Trophoblast cell (in vitro differentiated cells and primary cell): ENCODE measurements at regions not wholly inside any gene's neighbourhood (a gene's known extent, or its start where the extent isn't known, plus 50 kb on each side); places are given as distances from the start of the nearest gene placed in this dataset.

ENCODE experiments used
- DNase-seq, 2 donors: peaks; one replicate each; pipeline ENCODE4 v3.0.0-alpha.2; 2016
- H2AFZ ChIP-seq: 2 replicates; pipeline ENCODE4 v1.6.1; 2013; ENCODE audit warnings: low read length, moderate library complexity, mild to moderate bottlenecking; ENCODE audit not compliant: insufficient read depth, poor library complexity
- H2AK5ac ChIP-seq: 2 replicates; pipeline ENCODE4 v1.6.1; 2013; ENCODE audit warnings: mild to moderate bottlenecking, low read length
- H2BK120ac ChIP-seq: 2 replicates; pipeline ENCODE4 v1.6.1; 2013; ENCODE audit warnings: low read length, mild to moderate bottlenecking, moderate library complexity; ENCODE audit not compliant: insufficient read depth, poor library complexity
- H2BK12ac ChIP-seq: 2 replicates; pipeline ENCODE4 v1.6.1; 2013; ENCODE audit warnings: mild to moderate bottlenecking, low read length, moderate library complexity
- H2BK5ac ChIP-seq: 2 replicates; pipeline ENCODE4 v1.6.1; 2013; ENCODE audit warnings: low read length, low read depth, moderate library complexity, mild to moderate bottlenecking; ENCODE audit not compliant: poor library complexity
- H3K14ac ChIP-seq: 2 replicates; pipeline ENCODE4 v1.6.1; 2013; ENCODE audit warnings: mild to moderate bottlenecking, low read length
- H3K18ac ChIP-seq: 2 replicates; pipeline ENCODE4 v1.6.1; 2013; ENCODE audit warnings: mild to moderate bottlenecking, low read length
- H3K23ac ChIP-seq: 2 replicates; pipeline ENCODE4 v1.6.1; 2013; ENCODE audit warnings: low read length
- H3K27ac ChIP-seq: 2 replicates; pipeline ENCODE4 v1.5.1; 2013; ENCODE audit warnings: low read depth, mild to moderate bottlenecking, inconsistent platforms, low read length, moderate library complexity
- H3K27me3 ChIP-seq: 2 replicates; pipeline ENCODE4 v1.6.1; 2013; ENCODE audit warnings: inconsistent platforms, mild to moderate bottlenecking, low read length, moderate library complexity; ENCODE audit not compliant: insufficient read depth
- H3K36me3 ChIP-seq, 2 experiments: 1 replicate in 1 of 2; 2 replicates in 1 of 2; pipeline ENCODE4 v1.6.1; 2013; ENCODE audit warnings: low read length in 2 of 2, mild to moderate bottlenecking in 2 of 2, moderate library complexity in 1 of 2; ENCODE audit not compliant: insufficient read depth in 2 of 2, control insufficient read depth in 1 of 2
- H3K4ac ChIP-seq: 2 replicates; pipeline ENCODE4 v1.6.1; 2013; ENCODE audit warnings: low read depth, mild to moderate bottlenecking, low read length, moderate library complexity
- H3K4me1 ChIP-seq, 2 experiments: 1 replicate in 1 of 2; 2 replicates in 1 of 2; pipeline ENCODE4 v1.6.1; 2013; ENCODE audit warnings: low read length in 2 of 2, mild to moderate bottlenecking in 2 of 2, moderate library complexity in 1 of 2; ENCODE audit not compliant: insufficient read depth in 2 of 2, control insufficient read depth in 1 of 2
- H3K4me2 ChIP-seq: 2 replicates; pipeline ENCODE4 v1.6.1; 2013; ENCODE audit warnings: inconsistent platforms, mild to moderate bottlenecking, low read length, moderate library complexity
- H3K4me3 ChIP-seq: 2 replicates; pipeline ENCODE4 v1.5.1; 2013; ENCODE audit warnings: mild to moderate bottlenecking, low read depth, low read length, inconsistent platforms
- H3K79me1 ChIP-seq: one replicate; pipeline ENCODE4 v1.6.1; 2013; ENCODE audit warnings: low read length
- H3K79me2 ChIP-seq: 2 replicates; pipeline ENCODE4 v1.6.1; 2013; ENCODE audit warnings: low read length, mild to moderate bottlenecking; ENCODE audit not compliant: control insufficient read depth, insufficient read depth, poor library complexity
- H3K9ac ChIP-seq: 2 replicates; pipeline ENCODE4 v1.6.1; 2013; ENCODE audit warnings: mild to moderate bottlenecking, low read length
- H3K9me3 ChIP-seq: 2 replicates; pipeline ENCODE4 v1.6.1; 2013; ENCODE audit warnings: low read depth, mild to moderate bottlenecking, control low read depth, inconsistent platforms, low read length; ENCODE audit not compliant: insufficient read depth
- H4K12ac ChIP-seq: 2 replicates; pipeline ENCODE4 v1.6.1; 2013; ENCODE audit warnings: low read depth, mild to moderate bottlenecking, low read length, moderate library complexity
- H4K8ac ChIP-seq: 2 replicates; pipeline ENCODE4 v1.6.1; 2013; ENCODE audit warnings: low read depth, mild to moderate bottlenecking, low read length, moderate library complexity
- H4K91ac ChIP-seq: one replicate; pipeline ENCODE4 v1.6.1; 2013; ENCODE audit warnings: low read depth, mild to moderate bottlenecking, low read length, moderate library complexity
- WGBS: extraction: QIAGEN DNeasy Blood & Tissue Kit; methylation state at CpG from one replicate; pipeline ENCODE4 v1.1.7; 2013; ENCODE audit warnings: missing lambda C conversion rate; ENCODE audit not compliant: insufficient read length, insufficient coverage; ENCODE audit errors: extremely low coverage; 5-methylcytosine and 5-hydroxymethylcytosine counted together

DNA sequence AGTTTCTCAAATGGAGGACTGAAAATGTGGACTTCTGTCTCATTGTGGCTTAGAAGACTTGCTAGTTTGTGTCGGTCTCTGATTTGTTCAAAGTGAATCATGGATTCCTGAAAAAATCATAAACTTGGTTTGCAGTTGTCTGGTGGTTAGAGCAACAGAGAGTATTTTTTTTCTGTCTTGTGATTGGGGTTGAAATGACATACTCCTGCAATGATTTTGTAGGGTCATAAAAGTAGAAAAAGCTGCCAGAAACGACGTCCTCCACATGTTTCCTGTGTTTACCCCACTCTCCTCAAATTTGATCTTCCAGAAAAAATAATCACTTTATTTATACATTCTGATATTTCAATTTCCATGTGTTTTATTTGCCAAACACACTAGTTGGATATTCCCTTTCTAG is 219.2 kb upstream of the PGR start:
- Histone ChIP-seq H2BK5ac (no peak overlapping the region), H2AFZ (no peak overlapping the region), H3K27ac (no peak overlapping the region), H3K9me3 (no peaks in the 10 kb centered on the region), H3K9ac (no peak overlapping the region), H3K23ac (no peak overlapping the region), H4K8ac (no peak overlapping the region), H3K4me2 (no peak overlapping the region), H4K12ac (no peak overlapping the region), H3K4ac (no peak overlapping the region), H3K4me1 (no peaks in the 10 kb centered on the region), H2BK120ac (no peak overlapping the region), H3K36me3 (no peaks in the 10 kb centered on the region), H3K18ac (no peak overlapping the region), H3K79me2 (no peaks in the 10 kb centered on the region), H4K91ac (no peak overlapping the region), H3K4me3 (no peak overlapping the region), H3K27me3 (no peaks in the 10 kb centered on the region), H2AK5ac (no peak overlapping the region), H2BK12ac (no peak overlapping the region), H3K14ac (no peak overlapping the region), H3K79me1 (no peaks in the 10 kb centered on the region)
- WGBS, result no CpG with 5 or more reads among the region's 3 CpGs
- no peak for DNase-seq

DNA sequence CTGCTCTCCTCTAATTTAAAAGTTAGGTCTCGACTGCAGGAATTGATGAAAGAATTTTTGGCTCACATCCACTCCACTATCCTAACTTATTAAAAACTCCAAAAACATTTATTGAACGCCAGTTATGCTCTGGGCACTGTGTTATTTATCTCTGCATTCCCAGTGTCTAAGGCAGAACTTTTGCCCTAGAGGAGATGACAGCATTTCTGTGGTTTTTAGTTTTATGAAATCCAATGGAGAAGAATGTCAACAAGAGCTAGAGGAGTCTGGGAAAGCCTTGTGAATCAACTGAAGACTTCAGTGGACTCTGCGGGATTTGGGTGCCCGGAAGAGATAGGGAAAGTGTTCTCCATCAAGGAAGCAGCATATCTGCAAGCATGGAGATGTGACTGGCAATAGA is 217.0 kb upstream of the PGR start:
- H3K9ac ChIP-seq, result no peak overlapping the region
- no peak overlapping the region for H4K12ac ChIP-seq
- peak; percentile 65 to 91 for DNase-seq
- H2BK120ac ChIP-seq, result no peak overlapping the region
- no peak overlapping the region for H2BK12ac ChIP-seq
- H3K4me3 ChIP-seq, result no peak overlapping the region
- H2AFZ ChIP-seq, result no peak overlapping the region
- H4K91ac ChIP-seq, result no peak overlapping the region
- WGBS, result no CpG with 5 or more reads among the region's 4 CpGs
- no peaks in the 10 kb centered on the region for H3K27me3 ChIP-seq
- H2AK5ac ChIP-seq, result no peak overlapping the region
- no peak overlapping the region for H3K4me2 ChIP-seq
- no peak overlapping the region for H3K18ac ChIP-seq
- H3K36me3 ChIP-seq, result no peaks in the 10 kb centered on the region
- no peaks in the 10 kb centered on the region for H3K9me3 ChIP-seq
- no peak overlapping the region for H2BK5ac ChIP-seq
- H3K4me1 ChIP-seq, result no peaks in the 10 kb centered on the region
- no peak overlapping the region for H3K23ac ChIP-seq
- H4K8ac ChIP-seq, result no peak overlapping the region
- H3K27ac ChIP-seq, result no peak overlapping the region
- no peaks in the 10 kb centered on the region for H3K79me2 ChIP-seq
- H3K14ac ChIP-seq, result no peak overlapping the region
- H3K4ac ChIP-seq, result no peak overlapping the region
- H3K79me1 ChIP-seq, result no peaks in the 10 kb centered on the region

DNA sequence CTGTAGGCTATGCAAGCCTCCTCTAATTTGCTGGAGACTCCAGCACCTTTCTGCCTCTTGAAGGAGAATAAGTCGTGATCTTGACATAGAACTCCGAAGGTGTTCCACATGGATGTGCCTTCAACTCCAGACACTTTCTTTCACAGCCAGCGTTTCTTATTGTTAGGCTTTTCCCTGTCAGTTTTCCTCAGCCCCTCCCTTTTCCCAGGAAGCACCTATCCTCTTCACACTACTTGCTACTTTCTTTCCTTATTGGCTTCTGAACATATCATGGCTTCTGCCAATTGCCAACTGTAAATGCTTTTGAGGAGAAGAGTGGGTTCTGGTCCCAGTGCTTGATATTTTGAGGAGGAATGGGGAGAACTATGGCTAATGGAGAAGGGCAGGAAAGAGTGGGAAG is 216.3 kb upstream of the PGR start:
- H3K4me2 ChIP-seq, result no peak overlapping the region
- no peaks in the 10 kb centered on the region for H3K79me2 ChIP-seq
- no peak overlapping the region for H2BK5ac ChIP-seq
- H3K9ac ChIP-seq, result no peak overlapping the region
- H3K27me3 ChIP-seq, result no peaks in the 10 kb centered on the region
- no peaks in the 10 kb centered on the region for H3K9me3 ChIP-seq
- H2AK5ac ChIP-seq, result no peak overlapping the region
- no CpG with 5 or more reads among the region's 3 CpGs for WGBS
- no peaks in the 10 kb centered on the region for H3K4me1 ChIP-seq
- no peak overlapping the region for H2BK12ac ChIP-seq
- DNase-seq, result no peak
- H3K23ac ChIP-seq, result no peak overlapping the region
- H4K8ac ChIP-seq, result no peak overlapping the region
- no peak overlapping the region for H2AFZ ChIP-seq
- H3K14ac ChIP-seq, result no peak overlapping the region
- H3K4ac ChIP-seq, result no peak overlapping the region
- H3K27ac ChIP-seq, result no peak overlapping the region
- H3K18ac ChIP-seq, result no peak overlapping the region
- no peak overlapping the region for H4K91ac ChIP-seq
- no peak overlapping the region for H4K12ac ChIP-seq
- no peaks in the 10 kb centered on the region for H3K79me1 ChIP-seq
- H2BK120ac ChIP-seq, result no peak overlapping the region
- no peaks in the 10 kb centered on the region for H3K36me3 ChIP-seq
- no peak overlapping the region for H3K4me3 ChIP-seq

DNA sequence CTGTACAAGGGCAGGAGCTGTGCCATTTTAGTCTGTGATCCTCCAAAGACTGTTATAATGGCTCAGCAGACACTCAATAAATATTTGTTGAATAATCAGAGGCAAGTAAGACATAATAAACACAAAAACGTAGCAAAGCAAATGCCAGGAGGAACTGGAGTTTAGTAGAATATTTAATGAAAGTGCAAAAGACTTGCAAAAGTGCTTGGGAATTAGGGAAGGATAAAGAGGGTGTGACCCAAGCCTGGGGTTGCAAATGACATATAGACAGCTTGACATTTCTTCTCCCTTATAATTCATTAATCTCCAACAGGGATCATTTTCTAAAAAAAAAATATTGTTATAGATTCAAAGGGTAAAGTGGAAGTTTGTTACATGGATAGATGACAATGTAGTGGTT is 212.7 kb upstream of the PGR start:
- no peak overlapping the region for H4K8ac ChIP-seq
- H2AK5ac ChIP-seq, result no peak overlapping the region
- no peak overlapping the region for H4K12ac ChIP-seq
- no peak overlapping the region for H2BK5ac ChIP-seq
- H2AFZ ChIP-seq, result no peak overlapping the region
- no peak overlapping the region for H3K4ac ChIP-seq
- H3K79me1 ChIP-seq, result no peaks in the 10 kb centered on the region
- no peak overlapping the region for H3K14ac ChIP-seq
- H3K4me2 ChIP-seq, result no peak overlapping the region
- H3K36me3 ChIP-seq, result no peaks in the 10 kb centered on the region
- no peaks in the 10 kb centered on the region for H3K9me3 ChIP-seq
- H2BK120ac ChIP-seq, result no peak overlapping the region
- H3K79me2 ChIP-seq, result no peaks in the 10 kb centered on the region
- H3K23ac ChIP-seq, result no peak overlapping the region
- no peak for DNase-seq
- H3K9ac ChIP-seq, result no peak overlapping the region
- no peaks in the 10 kb centered on the region for H3K4me1 ChIP-seq
- no peak overlapping the region for H3K27ac ChIP-seq
- H3K4me3 ChIP-seq, result no peak overlapping the region
- no peak overlapping the region for H4K91ac ChIP-seq
- no CpG with 5 or more reads among the region's 1 CpG for WGBS
- no peak overlapping the region for H2BK12ac ChIP-seq
- no peak overlapping the region for H3K18ac ChIP-seq
- H3K27me3 ChIP-seq, result no peaks in the 10 kb centered on the region
